Fibroblast of skin of left biceps (primary cell): ENCODE measurements at regions not wholly inside any gene's neighbourhood (a gene's known extent, or its start where the extent isn't known, plus 50 kb on each side); places are given as distances from the start of the nearest gene placed in this dataset.

Source experiments
- DNase-seq, 2 experiments: peaks; one replicate each; pipeline ENCODE4 v3.0.0-alpha.2; 2013; ENCODE audit warnings: low read depth in 2 of 2

DNA sequence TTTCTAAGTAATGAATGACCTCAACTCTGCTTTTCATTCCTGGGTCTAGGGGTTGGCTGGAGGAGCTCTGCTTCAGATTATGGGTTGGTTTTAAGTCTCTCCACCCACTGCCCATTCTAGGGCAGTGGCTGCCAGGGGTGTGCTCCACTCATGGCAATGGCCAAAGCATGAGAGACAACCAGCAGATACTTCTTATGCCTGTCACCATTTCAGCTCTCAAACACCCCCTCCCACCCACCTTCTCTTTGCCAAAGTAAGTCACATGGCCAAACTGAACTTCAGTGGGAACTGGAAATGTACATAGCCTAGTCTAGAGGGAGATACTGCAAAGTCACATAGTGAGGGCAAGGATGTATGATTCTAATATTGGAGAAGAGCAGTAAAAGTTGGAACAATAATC lies 285.3 kb downstream of the RPLP1 start:
- no peak for DNase-seq

DNA sequence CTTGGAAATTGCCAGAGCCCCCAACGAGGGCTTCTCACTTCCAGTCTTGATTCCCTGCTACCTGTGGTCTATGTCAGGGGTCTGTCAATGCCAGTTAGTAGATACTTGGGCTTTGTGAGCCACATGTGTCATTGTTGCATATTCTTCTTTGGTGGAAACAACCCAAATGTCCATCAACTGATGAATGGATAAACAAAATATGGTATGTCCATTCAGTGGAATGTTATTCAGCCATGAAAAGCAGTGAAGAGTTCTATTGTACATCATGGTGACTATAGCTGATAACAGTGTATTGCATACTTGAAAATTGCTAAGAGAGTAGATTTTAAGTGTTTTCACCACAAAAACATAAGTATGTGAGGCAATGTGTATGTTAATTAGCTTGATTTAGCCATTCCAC lies 288.1 kb downstream of the RPLP1 start:
- DNase-seq: no peak

DNA sequence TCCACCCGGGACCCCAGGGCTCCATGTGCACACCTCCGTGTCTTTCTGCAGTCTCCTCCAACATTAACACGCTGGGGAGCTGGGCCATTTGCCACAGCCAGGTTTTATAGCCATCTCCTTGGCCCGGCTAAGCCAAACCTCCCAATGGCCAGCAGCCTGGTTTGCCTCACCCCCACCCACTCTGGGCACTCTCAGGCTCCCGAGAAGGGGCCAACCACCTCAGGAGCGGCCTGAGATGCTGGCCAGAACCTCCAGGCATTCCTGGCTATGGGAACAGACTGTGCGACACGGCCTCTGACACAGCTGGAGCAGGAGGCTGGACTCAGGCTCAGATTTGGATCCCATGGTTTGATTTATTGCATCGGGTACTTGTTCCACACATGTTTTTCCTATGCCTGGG lies 289.7 kb downstream of the RPLP1 start:
- DNase-seq: no peak

DNA sequence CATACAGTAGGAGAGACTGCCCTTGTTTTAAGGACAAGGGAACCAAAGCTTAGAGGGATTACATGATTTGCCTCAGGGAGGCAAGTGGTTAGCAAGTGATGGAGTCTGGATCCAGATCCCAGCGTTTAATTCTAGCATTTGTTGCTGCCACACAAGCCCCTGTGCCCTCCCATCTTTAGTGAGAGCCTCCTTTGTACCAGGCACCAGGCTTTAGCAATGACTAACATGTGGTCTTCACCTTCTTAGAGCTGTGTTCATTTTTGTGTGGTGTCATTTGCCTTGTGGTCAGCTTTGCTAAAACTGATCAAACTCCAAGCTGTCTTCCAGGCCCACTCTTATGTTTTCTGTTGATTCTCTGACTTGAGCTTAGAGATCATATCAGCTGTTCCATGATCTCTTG lies 290.5 kb downstream of the RPLP1 start:
- no peak for DNase-seq

DNA sequence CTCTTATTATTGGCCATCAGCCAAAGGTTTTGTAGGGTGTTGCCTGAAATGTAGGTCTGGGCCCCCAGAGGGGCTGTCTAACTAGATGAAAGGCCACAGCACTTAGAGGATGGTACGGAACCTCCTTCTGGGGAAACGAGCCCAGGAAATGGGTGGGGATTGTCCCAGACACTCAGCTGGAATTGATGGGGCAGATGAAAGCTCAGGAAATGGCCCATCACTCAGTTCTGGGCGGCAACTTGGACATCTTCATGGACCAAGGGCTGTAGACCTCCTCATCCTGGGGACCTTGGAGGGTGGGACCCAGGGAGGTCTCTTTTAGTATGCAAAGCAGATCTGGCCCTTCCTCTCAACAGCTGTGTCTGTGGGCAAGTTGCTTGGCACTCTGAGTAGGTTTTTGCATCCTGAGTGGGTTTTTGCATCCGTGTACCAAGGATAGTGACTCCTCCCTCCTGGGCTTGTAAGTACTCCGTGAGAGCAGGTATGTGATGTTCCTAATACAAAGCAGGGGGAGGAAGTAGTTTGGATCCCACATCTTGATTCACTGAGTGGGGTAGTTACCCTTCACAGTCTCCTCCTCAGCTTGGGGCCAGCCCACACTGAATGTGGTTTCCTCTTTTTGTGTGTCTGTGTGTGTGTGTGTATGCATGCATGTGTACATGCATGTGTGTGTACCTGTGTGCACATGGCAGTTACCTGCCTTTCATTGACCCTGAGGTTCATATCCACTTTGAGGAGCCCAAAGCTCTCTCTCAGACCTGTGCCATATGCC lies 292.0 kb downstream of the RPLP1 start:
- DNase-seq: no peak

DNA sequence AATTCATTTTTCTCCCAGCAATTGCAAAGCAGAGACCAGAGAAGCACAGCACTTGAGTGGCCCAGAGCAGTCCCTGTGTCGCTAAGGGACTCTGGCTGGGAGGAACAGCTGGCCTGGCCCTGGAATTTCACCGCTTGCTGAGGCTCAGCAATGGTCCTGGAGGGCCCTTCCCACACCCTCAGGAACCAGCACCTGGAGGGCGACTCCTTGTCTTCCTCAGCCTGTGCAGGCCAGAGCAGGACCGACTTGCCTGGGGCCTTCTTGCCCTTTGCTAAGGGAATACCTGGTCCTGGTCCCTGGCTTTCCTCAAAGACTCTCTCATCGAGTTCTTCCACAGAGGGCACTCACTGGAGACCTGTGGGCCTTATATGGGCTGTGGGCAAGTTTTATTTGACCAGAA lies 294.6 kb downstream of the RPLP1 start:
- DNase-seq: no peak

DNA sequence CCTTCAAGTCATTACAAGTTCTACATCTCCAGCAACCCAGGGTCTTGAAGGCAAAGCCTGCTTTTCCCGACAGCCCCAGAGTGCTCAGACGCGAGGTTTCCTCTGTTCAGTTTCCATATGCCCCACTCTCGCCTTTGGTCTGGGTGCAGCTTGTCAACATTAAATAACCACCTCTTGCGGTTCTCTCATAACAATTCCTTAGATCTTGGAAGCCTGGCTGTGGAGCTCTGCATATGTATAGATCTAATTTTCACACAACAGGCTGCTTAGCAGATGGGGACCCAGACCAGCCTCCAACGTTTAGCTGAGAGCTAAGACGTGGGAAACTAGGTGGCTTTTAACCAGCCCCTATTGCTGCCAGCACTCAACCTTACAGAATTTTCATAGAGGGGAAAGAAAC lies 295.5 kb downstream of the RPLP1 start:
- no peak for DNase-seq

DNA sequence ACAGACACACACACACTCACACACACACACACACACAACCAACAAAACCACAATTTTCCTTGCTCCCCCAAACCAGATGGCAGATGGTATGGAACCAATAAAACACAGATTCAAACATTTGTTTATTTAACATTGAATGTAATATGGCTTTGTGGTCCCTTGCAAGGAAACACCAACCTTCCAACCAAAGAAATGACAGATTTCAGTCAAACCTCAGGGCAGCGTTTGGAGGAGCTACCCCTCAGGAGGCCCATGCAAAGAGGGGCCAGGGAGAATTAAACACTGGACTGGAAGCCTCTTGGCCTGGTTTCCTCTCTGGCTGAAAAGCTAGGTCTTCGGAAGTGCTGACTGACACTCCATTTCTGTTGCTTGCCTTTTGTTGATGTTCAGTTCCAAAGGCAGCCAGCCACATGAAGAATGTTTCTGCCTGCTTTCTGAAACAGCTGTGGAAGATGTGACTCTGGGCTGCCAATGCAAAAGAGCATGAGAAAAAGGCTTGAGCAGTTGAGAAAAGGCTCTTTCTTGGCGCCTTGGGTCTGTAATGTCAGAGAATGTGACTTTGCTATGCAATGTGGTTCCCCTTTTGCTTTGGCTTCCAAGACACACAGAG lies 296.1 kb downstream of the RPLP1 start:
- no peak for DNase-seq

DNA sequence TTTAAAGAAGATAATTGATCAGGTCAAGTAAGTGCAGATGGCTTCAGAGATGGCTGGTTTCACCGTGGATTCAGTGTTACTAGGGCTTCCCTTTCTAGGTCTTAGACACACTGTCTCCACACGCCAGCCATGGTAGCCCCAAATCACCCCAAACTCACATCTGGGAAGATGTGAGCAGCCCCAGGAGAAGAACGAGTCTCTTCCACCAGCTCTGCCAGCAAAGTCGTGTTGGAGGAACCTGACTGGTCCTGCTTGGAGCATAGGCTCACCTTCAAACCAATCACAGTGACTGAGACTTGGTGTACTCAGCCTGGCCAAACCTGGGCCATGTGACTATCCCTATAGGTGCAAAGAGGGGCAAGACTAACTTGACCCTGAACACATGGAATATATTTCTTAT lies 296.7 kb downstream of the RPLP1 start:
- DNase-seq: no peak

DNA sequence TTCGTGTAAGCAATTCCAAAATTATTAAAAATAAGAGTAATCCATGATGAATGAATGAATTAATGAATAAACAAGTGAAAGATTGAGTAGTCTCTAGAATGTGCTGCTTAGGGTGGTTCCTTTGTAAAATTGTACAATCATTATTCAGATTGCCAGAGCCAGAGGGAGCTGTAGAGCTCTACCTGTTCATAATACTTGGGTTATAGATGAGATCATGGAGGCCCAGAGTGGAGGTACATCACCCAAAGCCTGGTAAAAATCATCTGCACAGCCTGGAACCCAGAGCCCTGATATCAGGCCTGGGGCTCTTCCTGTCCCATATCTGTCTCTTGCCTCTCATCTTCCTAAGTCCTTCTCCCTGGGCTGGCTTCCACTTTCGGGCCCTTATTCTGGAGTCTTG lies 297.2 kb downstream of the RPLP1 start:
- DNase-seq: no peak

DNA sequence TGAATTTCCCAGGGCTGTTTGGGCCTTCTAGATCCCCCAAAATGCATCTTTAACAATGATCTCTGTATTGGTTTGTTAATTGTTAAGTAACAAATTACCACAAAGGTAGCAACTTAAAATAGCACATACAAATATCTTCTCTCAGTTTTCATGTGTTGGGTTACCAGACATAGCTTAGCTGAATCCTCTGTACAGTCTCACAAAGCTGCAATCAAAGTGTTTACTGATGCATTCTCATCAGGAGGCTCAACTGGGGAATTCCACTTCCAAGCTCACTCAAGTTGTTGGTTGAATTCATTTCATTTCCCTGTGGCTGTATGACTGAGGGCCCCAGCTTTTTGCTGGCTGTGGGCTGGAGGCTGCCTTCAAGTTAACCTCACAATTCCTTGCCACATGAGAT lies 297.6 kb downstream of the RPLP1 start:
- DNase-seq: no peak

DNA sequence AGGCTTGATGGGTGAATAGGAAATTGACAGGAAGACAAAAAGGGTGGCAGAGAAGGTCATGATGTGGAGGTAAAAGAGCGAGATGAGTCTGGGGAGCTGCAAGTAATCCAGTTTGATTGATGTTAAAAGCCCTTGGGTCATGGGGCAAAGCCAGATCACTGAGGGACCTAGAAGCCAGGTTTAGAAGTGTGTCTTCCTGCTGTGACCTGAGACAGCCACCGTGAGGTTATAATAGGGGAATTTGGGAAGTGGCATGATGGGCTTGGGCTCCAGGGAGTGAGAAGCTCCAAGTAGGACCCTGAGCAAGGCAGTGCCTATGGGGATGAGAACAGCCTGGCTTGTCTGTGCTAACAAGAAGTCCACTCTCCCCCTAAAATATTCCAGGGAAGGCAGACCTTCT lies 298.5 kb downstream of the RPLP1 start:
- no peak for DNase-seq

DNA sequence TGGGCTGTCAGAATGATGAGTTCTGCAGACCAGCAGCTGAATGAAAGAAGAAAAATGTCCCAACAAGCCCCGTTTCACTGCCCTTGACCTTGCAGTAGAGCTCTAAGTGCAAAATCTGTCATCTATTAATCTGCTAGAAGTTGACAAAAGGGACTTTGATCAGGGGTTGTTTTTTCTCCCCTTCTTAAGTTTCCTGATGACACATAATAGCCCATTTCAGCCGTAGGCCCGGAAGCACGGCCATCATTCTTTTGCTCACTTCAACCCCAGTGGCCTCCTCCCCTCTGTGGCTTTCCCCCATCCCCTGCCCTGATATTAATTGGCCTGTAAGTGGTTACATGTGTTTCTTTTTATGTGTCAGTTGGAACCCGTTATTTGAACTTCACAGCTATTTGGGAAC lies 298.9 kb downstream of the RPLP1 start:
- no peak for DNase-seq

DNA sequence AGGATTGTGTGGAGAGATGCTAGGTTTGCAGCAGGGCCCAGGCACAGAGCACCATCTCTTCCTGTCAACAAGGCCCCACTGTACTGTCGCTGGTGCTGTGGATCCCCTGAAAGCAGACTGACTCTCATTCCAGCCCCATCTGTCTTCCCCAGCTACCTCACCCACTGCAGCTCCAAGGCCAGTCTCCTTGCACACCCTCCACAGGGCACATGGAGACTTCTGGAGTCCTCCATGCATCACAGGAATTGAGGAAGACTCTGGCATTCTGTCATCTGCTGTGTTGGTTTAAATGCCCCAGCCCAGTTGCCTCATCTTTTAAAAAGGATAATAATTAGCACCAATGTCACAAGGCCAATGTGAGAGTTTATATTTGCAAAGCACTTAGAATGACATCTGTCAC lies 301.2 kb downstream of the RPLP1 start:
- no peak for DNase-seq

DNA sequence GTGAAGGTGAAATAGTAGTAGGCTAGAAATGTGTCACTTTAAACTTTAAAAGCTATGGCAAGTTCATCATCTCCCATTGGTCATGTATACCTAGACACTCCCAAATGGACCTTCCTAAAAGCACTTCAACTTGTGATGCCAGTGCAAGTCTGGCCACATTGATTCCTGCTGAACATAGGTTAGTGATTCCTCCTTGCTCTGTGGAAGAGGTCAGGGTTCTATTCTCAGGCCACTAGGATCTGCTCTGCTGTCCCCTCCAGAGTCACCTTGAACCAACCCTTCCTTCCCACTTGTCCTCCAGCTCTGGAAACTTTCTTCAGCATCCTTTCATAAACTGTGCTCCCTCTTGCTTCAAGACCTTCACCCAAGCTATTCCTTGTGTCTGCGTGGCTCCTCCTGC lies 301.7 kb downstream of the RPLP1 start:
- no peak for DNase-seq

DNA sequence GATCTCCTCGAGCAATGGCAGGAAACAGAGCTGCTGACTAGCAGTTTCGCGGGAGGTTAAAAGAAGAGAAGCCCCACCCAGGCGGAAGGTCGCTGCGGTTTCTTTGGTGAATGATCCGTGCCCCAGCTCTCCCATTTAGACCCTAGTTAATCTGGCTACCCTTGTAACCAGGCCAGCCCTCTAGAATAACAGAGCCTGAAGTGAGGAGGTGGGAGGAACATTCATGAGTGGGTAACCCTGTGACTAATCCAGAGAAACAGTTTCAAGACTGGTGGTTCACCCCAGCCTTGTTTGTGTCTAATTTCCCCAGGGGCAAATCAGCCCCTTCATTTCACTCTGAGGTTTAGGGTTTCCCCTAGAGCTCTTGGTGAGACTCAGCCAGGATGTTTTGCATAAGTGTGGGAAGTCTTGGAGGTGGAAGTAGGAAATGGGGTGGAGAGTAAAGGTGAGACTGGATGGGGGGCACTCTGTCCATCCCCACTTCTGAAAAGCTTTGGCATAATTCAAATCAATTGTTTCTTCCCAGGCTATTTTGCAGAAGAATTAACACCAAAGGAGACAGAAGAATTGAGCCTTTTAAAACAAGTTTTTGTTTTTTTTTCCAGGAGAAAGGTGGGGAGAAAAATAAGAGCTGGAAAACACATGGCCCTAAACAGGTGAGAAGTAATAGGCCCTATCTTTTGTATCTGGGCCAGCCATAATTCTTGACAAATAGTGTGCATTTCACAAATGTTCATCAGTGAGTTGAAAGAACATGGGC lies 303.1 kb downstream of the RPLP1 start:
- DNase-seq: no peak

DNA sequence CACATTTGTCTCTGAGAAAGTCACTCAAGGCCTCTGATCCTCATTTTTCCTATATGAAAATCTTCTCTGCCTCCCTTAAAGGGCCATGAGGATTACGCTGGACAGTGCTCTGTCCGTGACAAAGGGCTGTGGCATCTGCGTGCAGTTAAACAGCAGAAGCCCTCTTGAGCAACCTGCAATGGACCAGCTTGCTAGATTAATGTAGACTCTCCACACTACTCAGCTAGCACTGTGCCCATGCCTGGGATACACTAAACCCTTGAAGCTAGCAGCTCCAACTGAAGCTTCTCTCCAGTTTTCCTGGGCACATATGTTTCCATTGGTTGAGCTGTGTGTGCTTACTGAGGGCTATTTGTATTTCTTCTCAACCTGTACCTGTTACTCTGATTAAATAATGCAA lies 303.8 kb downstream of the RPLP1 start:
- DNase-seq: no peak

DNA sequence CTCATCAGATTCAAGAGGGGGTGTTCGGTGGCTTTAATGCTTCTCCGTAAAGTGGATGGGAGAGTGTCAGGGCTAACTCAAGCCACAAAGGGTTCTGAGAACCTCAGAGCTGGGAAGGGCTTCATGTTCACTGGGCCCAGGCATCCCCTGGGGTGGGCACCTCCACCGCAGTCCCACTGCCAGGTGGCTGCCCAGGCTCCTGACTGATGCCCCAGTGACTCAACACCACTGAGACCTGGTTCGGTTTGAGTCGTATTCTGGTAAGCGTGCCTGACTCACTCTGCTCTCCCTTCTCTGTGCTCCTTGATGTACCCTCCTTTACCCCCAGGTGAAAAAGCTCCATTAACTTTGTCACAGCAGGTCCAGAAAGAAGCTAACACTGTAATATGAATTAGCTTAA lies 304.6 kb downstream of the RPLP1 start:
- DNase-seq: no peak

DNA sequence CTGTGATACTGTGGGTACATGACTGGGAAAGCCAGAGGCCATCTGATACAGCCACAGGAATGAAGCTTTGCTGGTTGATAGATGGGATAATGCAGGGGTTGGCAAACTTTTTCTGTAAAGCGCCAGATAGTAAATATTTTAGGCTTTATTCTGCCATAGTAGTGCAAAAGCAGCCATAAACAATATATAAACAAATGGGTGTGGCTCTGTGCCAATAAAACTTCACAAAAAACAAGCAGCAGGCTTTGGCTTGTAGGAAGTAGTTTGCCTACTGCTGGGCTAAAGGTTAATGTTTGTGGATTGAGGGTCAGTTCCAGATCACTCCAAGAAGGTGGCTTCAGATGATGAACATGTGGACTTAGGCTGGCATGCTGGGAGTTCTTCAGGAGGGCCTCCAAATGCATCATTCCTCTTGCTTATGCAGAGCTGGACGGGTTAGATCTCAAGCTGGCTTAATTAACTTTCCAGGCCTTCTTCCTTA lies 305.7 kb downstream of the RPLP1 start:
- DNase-seq: no peak

DNA sequence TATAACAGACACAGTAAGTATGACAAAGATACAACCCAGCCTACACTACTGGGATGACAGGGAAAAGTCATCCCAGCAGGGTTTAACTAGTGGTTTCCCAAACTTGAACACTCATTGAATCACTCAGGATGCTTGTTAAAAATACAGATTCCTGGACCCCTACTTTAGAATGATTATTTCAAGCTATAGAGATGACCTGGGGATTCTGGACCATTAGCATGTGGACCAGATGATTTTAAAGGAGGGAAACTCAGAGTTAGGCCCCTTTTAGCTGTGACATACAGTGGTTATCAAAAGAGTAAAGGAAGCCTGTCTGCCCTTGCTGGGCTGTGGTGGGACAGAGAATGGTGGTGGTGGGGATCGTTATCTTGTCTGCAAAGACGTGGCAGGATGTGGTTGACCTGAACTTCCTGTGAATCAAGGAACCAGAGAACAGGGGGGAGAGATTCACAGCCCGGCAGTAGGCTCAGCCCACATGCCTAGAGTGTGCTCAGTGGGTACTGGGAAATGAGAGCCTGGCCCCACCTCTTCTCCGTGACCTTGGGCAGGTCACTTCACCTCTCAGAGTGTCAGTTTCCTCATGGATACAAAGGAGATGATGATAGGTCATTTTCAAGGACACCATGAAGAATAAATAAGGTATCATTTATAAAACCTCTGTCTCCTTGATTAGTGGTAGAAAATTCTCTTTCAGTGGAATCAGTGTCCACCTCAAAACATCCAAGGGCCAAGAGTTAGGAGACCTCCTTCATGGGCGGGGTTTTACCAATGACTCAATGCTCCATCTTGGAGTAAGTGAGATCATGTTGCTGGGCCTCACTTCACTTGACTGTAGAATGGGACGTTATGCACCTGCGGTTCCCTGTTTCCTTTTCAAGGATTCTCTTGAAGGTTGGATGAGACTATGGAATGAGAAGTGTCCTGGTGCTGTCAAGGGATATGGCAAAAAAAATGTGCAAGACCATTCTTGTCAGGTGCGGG lies 306.5 kb downstream of the RPLP1 start:
- DNase-seq: no peak

DNA sequence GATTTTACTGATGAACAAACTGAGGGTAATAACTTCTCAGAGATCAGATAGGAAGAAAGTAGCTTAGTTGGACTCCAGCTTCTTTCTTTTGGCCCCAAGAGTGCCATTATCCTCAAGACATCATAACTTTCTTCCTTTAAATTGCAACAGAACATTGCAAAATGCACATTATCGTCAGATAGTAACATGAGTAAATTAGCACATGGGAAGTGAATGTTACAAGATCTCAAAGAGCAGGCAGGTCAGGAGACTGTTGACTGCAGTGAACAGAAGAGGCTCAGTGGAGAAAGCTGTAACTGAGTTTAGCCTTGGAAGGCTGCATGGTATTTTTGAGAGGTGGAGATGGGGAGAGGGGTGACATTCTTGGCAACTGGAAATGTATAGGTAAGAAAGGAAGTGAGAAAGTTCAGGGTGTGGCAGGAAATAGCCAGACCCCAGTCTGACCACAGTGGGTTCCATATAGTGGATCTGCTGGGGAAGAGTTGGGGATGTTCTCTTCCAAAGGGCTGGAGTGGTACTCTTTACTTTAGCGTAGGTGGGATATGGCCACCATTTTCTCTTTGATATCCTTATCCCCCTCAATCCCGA lies 307.7 kb downstream of the RPLP1 start:
- DNase-seq: no peak
